Right atrium auricular region (tissue), 2 donors: ENCODE measurements at regions not wholly inside any gene's neighbourhood (a gene's known extent, or its start where the extent isn't known, plus 50 kb on each side); places are given as distances from the start of the nearest gene placed in this dataset.

ENCODE experiments used
- DNase-seq: peaks from one replicate; pipeline ENCODE4 v3.0.0-alpha.2; 2019; ENCODE audit warnings: low spot score
- H3K27ac ChIP-seq, 2 donors: fragments of 200-600 bp; sonication (generic); 1 replicate in 1 of 2; 2 replicates in 1 of 2; pipeline ENCODE4 v1.5.1; 2016 to 2019
- H3K27me3 ChIP-seq, 2 donors: fragments of 200-600 bp; sonication (generic); one replicate each; pipeline versions ENCODE4 v1.5.1 to v1.6.0; 2017 to 2019
- H3K36me3 ChIP-seq: fragments of 200-600 bp; sonication (generic); one replicate; pipeline ENCODE4 v1.5.1; 2016
- H3K4me1 ChIP-seq, 2 donors: fragments of 200-600 bp; sonication (generic); one replicate each; pipeline versions ENCODE4 v1.5.1 to v1.6.0; 2017 to 2019
- H3K4me3 ChIP-seq, 2 donors: fragments of 200-600 bp; sonication (generic); 1 replicate in 1 of 2; 2 replicates in 1 of 2; pipeline ENCODE4 v1.5.1; 2017 to 2019; ENCODE audit warnings: mild to moderate bottlenecking in 1 of 2, moderate library complexity in 1 of 2
- H3K9me3 ChIP-seq, 2 donors: fragments of 200-600 bp; sonication (generic); one replicate each; pipeline ENCODE4 v1.5.1; 2019
- CTCF ChIP-seq, 2 donors: fragments of 200-600 bp; sonication (generic); IDR thresholded peaks; one replicate each; pipeline ENCODE4 v1.5.1; 2019; ENCODE audit warnings: antibody characterized with exemption in 2 of 2

GRCh38 chr5:20500546-20500945 is 512.5 kb upstream of the CDH18 start:
- Histone ChIP-seq H3K36me3 (no peaks in the 10 kb centered on the region), H3K9me3 (no peaks in the 10 kb centered on the region), H3K27ac (no peak overlapping the region), H3K4me1 (no peaks in the 10 kb centered on the region), H3K27me3 (no peaks in the 10 kb centered on the region), H3K4me3 (no peak overlapping the region)
- TF ChIP-seq CTCF (IDR thresholded peaks at IDR 0.05), result no peak
- no peak for DNase-seq

GRCh38 chr5:20498926-20499325 is 510.9 kb upstream of the CDH18 start:
- no peak for TF ChIP-seq CTCF (IDR thresholded peaks at IDR 0.05)
- H3K4me3 ChIP-seq, result no peak overlapping the region
- H3K9me3 ChIP-seq, result no peaks in the 10 kb centered on the region
- no peaks in the 10 kb centered on the region for H3K4me1 ChIP-seq
- no peaks in the 10 kb centered on the region for H3K36me3 ChIP-seq
- DNase-seq, result no peak
- no peak overlapping the region for H3K27ac ChIP-seq
- no peaks in the 10 kb centered on the region for H3K27me3 ChIP-seq

GRCh38 chr5:20498102-20498501 is 510.1 kb upstream of the CDH18 start:
- Histone ChIP-seq H3K27ac (no peak overlapping the region), H3K4me3 (no peak overlapping the region), H3K4me1 (no peaks in the 10 kb centered on the region), H3K27me3 (no peaks in the 10 kb centered on the region), H3K9me3 (no peaks in the 10 kb centered on the region), H3K36me3 (no peaks in the 10 kb centered on the region)
- TF ChIP-seq CTCF (IDR thresholded peaks at IDR 0.05), result no peak
- no peak for DNase-seq

- no peak for DNase-seq
- TF ChIP-seq CTCF (IDR thresholded peaks at IDR 0.05), result no peak
- H3K36me3 ChIP-seq, result no peaks in the 10 kb centered on the region
- H3K4me3 ChIP-seq, result no peak overlapping the region
- no peak overlapping the region for H3K27ac ChIP-seq
- no peaks in the 10 kb centered on the region for H3K4me1 ChIP-seq
- no peaks in the 10 kb centered on the region for H3K9me3 ChIP-seq
- H3K27me3 ChIP-seq, result no peaks in the 10 kb centered on the region
Measured at GRCh38 chr5:20497356-20497755, 509.4 kb upstream of the CDH18 start.

GRCh38 chr5:20494706-20495105 is 506.7 kb upstream of the CDH18 start:
- H3K36me3 ChIP-seq, result no peaks in the 10 kb centered on the region
- H3K4me3 ChIP-seq, result no peak overlapping the region
- H3K27ac ChIP-seq, result no peak overlapping the region

More at GRCh38 chr5:20494706-20495105, 506.7 kb upstream of the CDH18 start:
- no peaks in the 10 kb centered on the region for H3K9me3 ChIP-seq
- no peaks in the 10 kb centered on the region for H3K4me1 ChIP-seq
- no peaks in the 10 kb centered on the region for H3K27me3 ChIP-seq
- DNase-seq, result no peak
- no peak for TF ChIP-seq CTCF (IDR thresholded peaks at IDR 0.05)
